Heart left ventricle (tissue), 16 donors: ENCODE measurements at regions not wholly inside any gene's neighbourhood (a gene's known extent, or its start where the extent isn't known, plus 50 kb on each side); places are given as distances from the start of the nearest gene placed in this dataset.
A peak's percentile ranks its signal among the peaks of the same experiment; 100 is the strongest.

Experiments
- ATAC-seq, 4 donors: fragments of 200-7000 bp; cut with Tn5 transposase; one replicate each; pipeline ENCODE4 v1.9.1; 2020 to 2022; ENCODE audit warnings: moderate library complexity in 4 of 4, mild to moderate bottlenecking in 3 of 4, moderate number of reproducible peaks in 1 of 4
- DNase-seq, 5 donors: peaks; one replicate each; pipeline ENCODE4 v3.0.0-alpha.2; 2020
- H3K27ac ChIP-seq, 12 donors: fragments of 200-600 bp; sonication (generic) in 4 of 12; one replicate each; pipeline versions ENCODE4 v1.5.0 to v1.8.0; 2016 to 2022; ENCODE audit warnings: mild to moderate bottlenecking in 2 of 12
- H3K27me3 ChIP-seq, 9 donors: fragments of 200-600 bp; sonication (generic) in 2 of 9; one replicate each; pipeline versions ENCODE4 v1.5.1 to v1.8.0; 2016 to 2022; ENCODE audit warnings: mild to moderate bottlenecking in 3 of 9
- H3K36me3 ChIP-seq, 9 donors: fragments of 200-600 bp; sonication (generic) in 2 of 9; one replicate each; pipeline versions ENCODE4 v1.5.0 to v1.8.0; 2018 to 2022; ENCODE audit warnings: mild to moderate bottlenecking in 2 of 9
- H3K4me1 ChIP-seq, 12 donors: fragments of 200-600 bp; sonication (generic) in 4 of 12; one replicate each; pipeline versions ENCODE4 v1.5.0 to v1.8.0; 2016 to 2022; ENCODE audit warnings: mild to moderate bottlenecking in 3 of 12
- H3K4me3 ChIP-seq, 12 donors: fragments of 200-600 bp; sonication (generic) in 4 of 12; one replicate each; pipeline versions ENCODE4 v1.5.0 to v1.8.0; 2017 to 2022; ENCODE audit warnings: mild to moderate bottlenecking in 9 of 12, moderate library complexity in 4 of 12
- H3K9me3 ChIP-seq, 12 donors: fragments of 200-600 bp; sonication (generic) in 4 of 12; one replicate each; pipeline versions ENCODE4 v1.5.0 to v1.8.0; 2016 to 2022; ENCODE audit warnings: mild to moderate bottlenecking in 1 of 12
- CTCF ChIP-seq, 12 donors: fragments of 200-600 bp; sonication (generic) in 4 of 12; IDR thresholded peaks; one replicate each; pipeline versions ENCODE4 v1.5.0 to v1.8.0; 2018 to 2022; ENCODE audit warnings: antibody characterized with exemption in 12 of 12, mild to moderate bottlenecking in 5 of 12
- POLR2A ChIP-seq, 2 donors: fragments of 450-650 bp; IDR thresholded peaks; one replicate each; pipeline ENCODE4 v1.6.1; 2017; ENCODE audit warnings: antibody characterized with exemption in 2 of 2, mild to moderate bottlenecking in 2 of 2, moderate library complexity in 2 of 2
- WGBS, 4 donors: extraction: QIAGEN DNeasy Blood & Tissue Kit in 2 of 4; methylation state at CpG; one replicate each; pipeline versions ENCODE4 v1.1.5 to v1.1.7; 2013 to 2018; 5-methylcytosine and 5-hydroxymethylcytosine counted together
- intact Hi-C, 10 donors: fragments of 100-400 bp; cut with DNase I; formaldehyde crosslinking; loops; one replicate each; pipeline versions ENCODE4 v1.11.1 to v1.14.2; 2022
- donor health status: ischemic (EF 13 %, LVEDD 7.1; RV severe dilation, severe dysfunction).
- donor health status: healthy with polysubstance abuse.
- donor health status: DM: no; HTN: yes; CAD: no.
- donor health status: DM: no; HTN: no; CAD: no.
- donor health status: ischemic (EF 25% LVEDD 6.9; RV normal size, moderate dysfunction).
- donor health status: ischemic (EF 25% LVEDD 5.7; RV mildly dilated, moderate dysfunction).
- donor health status: healthy.
- donor health status: DM: yes; HTN: yes; CAD: no.
- donor health status: ischemic (EF 35%, LVEDD 5.7; RV mildly dilated, moderate dysfunction).
- donor health status: nonischemic (EF 11% LVEDD 7.7; RV severe dilation, severe dysfunction).
- donor health status: DM: yes; HTN: yes; CAD: no.
- donor health status: PGD.
- donor health status: ischemic (EF 29% LVEDD 5.4; RV normal size, mild dysfunction).
- donor health status: nonischemic (EF 23%, LVEDD 6.1; RV moderate dilation, normal function).

GRCh38 chr17:63332286-63332685 lies 113.8 kb downstream of the CYB561 start:
- ATAC-seq (no peak), DNase-seq (no peak)
- intact Hi-C loops = no loop called here
- no peak overlapping the region for H3K27ac ChIP-seq
- H3K9me3 ChIP-seq = no peaks in the 10 kb centered on the region
- H3K27me3 ChIP-seq = no peaks in the 10 kb centered on the region
- TF ChIP-seq CTCF (IDR thresholded peaks at IDR 0.05) (no peak), POLR2A (IDR thresholded peaks at IDR 0.05) (no peak)
- peaks cover 0 to 4% (median 0%) of the 10 kb centered on the region in 9 donors for H3K36me3 ChIP-seq
- WGBS, 4 donors = 94 to 100% (median 97%) methylated on average over 2 of the region's 2 CpGs
- no peak overlapping the region for H3K4me3 ChIP-seq
- peaks cover 0 to 22% (median 0%) of the 10 kb centered on the region in 12 donors for H3K4me1 ChIP-seq

GRCh38 chr17:63333869-63334268 lies 112.2 kb downstream of the CYB561 start:
- Histone ChIP-seq H3K9me3 (no peaks in the 10 kb centered on the region), H3K36me3 (peaks cover 0 to 4% (median 0%) of the 10 kb centered on the region in 9 donors), H3K27ac (no peak overlapping the region), H3K27me3 (no peaks in the 10 kb centered on the region), H3K4me3 (no peak overlapping the region), H3K4me1 (peaks cover 0 to 22% (median 0%) of the 10 kb centered on the region in 12 donors)
- no peak for DNase-seq
- WGBS, 4 donors = 93 to 100% (median 96%) methylated on average over 1 of the region's 1 CpG
- no peak for ATAC-seq
- TF ChIP-seq CTCF (IDR thresholded peaks at IDR 0.05) (no peak), POLR2A (IDR thresholded peaks at IDR 0.05) (no peak)
- intact Hi-C loops = no loop called here

- 65 to 83% (median 72%) methylated on average over 1 of the region's 1 CpG for WGBS, 4 donors
- Histone ChIP-seq H3K27me3 (no peaks in the 10 kb centered on the region), H3K4me1 (peaks cover 0 to 22% (median 0%) of the 10 kb centered on the region in 12 donors), H3K27ac (peak overlapping the region in 5 of 12 donors; percentile 25 to 61 (median 41)), H3K36me3 (peaks cover 0 to 11% (median 4%) of the 10 kb centered on the region in 9 donors), H3K4me3 (no peak overlapping the region), H3K9me3 (no peaks in the 10 kb centered on the region)
- intact Hi-C loops = no loop called here
- TF ChIP-seq CTCF (IDR thresholded peaks at IDR 0.05) (no peak), POLR2A (IDR thresholded peaks at IDR 0.05) (no peak)
- ATAC-seq = peak in 1 of 4 donors; percentile 34
- no peak for DNase-seq
Observed at GRCh38 chr17:63335831-63336230, 110.3 kb downstream of the CYB561 start.

GRCh38 chr17:63337579-63337978 lies 108.5 kb downstream of the CYB561 start:
- Histone ChIP-seq H3K4me3 (no peak overlapping the region), H3K36me3 (peaks cover 0 to 26% (median 8%) of the 10 kb centered on the region in 9 donors), H3K9me3 (no peaks in the 10 kb centered on the region), H3K27ac (no peak overlapping the region), H3K27me3 (no peaks in the 10 kb centered on the region), H3K4me1 (peaks cover 0 to 22% (median 0%) of the 10 kb centered on the region in 12 donors)
- ATAC-seq (no peak), DNase-seq (no peak)
- TF ChIP-seq CTCF (IDR thresholded peaks at IDR 0.05) (no peak), POLR2A (IDR thresholded peaks at IDR 0.05) (no peak)
- intact Hi-C loops = no loop called here
- 78 to 87% (median 86%) methylated on average over 5 of the region's 5 CpGs for WGBS, 4 donors
